HG02759 (cell line): ENCODE measurements at regions not wholly inside any gene's neighbourhood (a gene's known extent, or its start where the extent isn't known, plus 50 kb on each side); places are given as distances from the start of the nearest gene placed in this dataset.

Source experiments
- ATAC-seq: cut with Tn5 transposase; IDR thresholded peaks from one replicate; pipeline ENCODE4 v1.9.1; 2021; ENCODE audit warnings: mild to moderate bottlenecking, moderate library complexity; ENCODE audit not compliant: unreplicated experiment

DNA sequence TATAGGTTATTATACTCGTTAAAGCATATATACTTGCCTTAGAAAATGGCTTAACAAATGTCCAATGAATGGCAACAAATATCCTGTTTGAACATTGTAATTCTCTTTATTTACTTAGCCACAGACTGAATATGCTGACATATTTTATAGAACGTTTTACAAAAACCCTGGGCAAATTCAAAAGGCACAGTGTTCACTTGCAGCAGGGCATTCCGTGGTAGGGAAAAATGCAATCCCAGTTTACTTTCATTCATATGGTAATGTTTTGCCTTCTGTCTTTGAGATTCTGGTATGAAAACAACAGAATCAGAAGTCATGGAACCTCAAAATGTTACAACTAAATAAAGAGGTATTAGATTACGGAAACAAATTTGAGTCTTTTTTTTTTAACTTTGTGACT, 56.2 kb upstream of the MYCBP2 start:
- no peak for ATAC-seq

DNA sequence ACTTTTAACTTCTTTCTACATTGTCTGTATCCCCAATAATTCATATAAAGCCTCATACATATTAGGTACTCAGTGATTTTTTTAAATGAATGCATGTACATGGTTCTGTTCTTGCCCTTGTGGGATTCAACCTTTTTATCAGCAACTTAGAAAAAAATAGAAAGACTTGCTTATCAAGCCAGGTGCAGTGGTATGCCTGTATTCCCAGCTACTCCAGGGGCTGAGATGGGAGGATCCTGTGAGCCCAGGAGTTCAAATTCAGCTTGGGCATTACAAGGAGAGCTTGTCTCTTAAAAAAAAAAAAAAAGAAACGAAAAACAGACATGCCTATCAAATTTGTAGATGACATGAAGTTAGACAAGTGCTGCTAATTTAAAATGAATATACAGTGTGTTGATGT, 54.2 kb upstream of the MYCBP2 start:
- ATAC-seq: no peak

DNA sequence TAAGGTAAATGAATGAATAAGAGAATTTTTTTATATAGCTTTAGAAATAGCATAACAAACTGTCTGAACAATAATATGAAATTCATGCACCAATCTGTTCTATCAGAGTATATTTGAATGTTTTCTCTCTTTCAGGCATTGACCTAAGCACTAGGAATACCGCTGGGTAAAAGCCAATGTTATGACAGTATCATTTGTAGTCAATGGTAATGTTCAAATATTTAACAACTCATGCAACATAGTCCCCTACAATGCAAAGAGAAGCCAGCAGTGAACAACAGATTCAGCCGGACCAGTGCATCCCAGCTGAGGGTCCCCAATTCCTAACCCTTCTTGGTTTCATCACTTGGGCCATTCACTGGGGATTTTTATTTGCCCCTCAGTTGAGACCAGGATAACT, 52.6 kb upstream of the MYCBP2 start:
- no peak for ATAC-seq

DNA sequence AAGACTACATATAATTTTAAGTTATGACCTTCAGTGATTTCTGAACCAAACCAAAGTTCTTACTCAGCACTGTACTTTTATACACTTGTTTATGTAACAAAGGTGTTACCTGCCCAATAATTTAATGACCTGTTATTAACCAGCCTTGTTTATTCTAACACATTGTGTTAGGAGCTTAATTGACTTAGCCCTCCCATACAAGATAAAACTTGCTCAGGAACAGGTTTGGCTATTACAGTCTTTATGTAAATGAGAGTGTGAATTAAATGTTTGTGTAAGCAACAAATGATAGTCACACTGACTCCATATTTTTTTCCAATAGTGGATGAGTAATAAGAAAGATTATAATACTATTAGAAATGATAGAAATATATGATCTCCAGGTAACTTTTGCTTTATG, 51.8 kb upstream of the MYCBP2 start:
- no peak for ATAC-seq

DNA sequence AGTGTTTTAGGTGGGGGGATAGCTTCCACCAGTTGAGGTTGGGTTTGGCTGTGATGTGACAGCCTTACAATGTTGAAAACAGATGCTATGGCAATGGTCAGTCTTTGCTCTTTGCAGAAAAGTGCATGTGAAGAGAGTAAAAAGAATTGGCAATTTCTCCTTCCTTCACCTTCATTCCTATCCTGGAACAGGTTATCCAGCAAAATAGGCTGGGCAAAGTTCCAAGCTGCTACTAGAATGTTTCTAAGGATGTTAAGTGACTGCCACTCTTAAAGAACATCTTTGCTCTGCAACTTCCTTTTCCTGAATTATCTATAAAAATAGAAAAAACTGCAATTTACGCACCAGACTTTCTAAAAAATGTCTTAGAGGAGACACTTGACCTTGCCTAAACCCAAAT, 50.1 kb upstream of the MYCBP2 start:
- ATAC-seq: no peak
